BE2C (cell line): ENCODE measurements at regions not wholly inside any gene's neighbourhood (a gene's known extent, or its start where the extent isn't known, plus 50 kb on each side); places are given as distances from the start of the nearest gene placed in this dataset.

Experiments
- DNase-seq: peaks from one replicate; pipeline ENCODE4 v3.0.0-alpha.2; 2020
- H3K27me3 ChIP-seq: fragments of 250-450 bp; sonication (Bioruptor Pico); 2 replicates; pipeline ENCODE4 v1.5.1; 2020; ENCODE audit warnings: mild to moderate bottlenecking
- H3K36me3 ChIP-seq: fragments of 250-450 bp; sonication (Bioruptor Pico); 2 replicates; pipeline ENCODE4 v1.5.1; 2020; ENCODE audit warnings: mild to moderate bottlenecking
- H3K4me1 ChIP-seq: fragments of 250-450 bp; sonication (Bioruptor Pico); 2 replicates; pipeline ENCODE4 v1.5.1; 2020
- H3K4me3 ChIP-seq: 2 replicates; pipeline ENCODE4 v1.5.1; 2011; ENCODE audit warnings: low read depth, low read length
- H3K9me3 ChIP-seq: fragments of 250-450 bp; sonication (Bioruptor Pico); 2 replicates; pipeline ENCODE4 v1.5.1; 2020
- CTCF ChIP-seq: IDR thresholded peaks from 2 replicates; pipeline ENCODE4 v1.5.1; 2012; ENCODE audit warnings: mild to moderate bottlenecking, low read depth, low read length

GRCh38 chr13:40039061-40039460 is 383.6 kb downstream of the COG6 start:
- Histone ChIP-seq H3K4me3 (no peak overlapping the region), H3K36me3 (no peaks in the 10 kb centered on the region), H3K27me3 (no peaks in the 10 kb centered on the region), H3K9me3 (no peaks in the 10 kb centered on the region), H3K4me1 (no peaks in the 10 kb centered on the region)
- no peak for TF ChIP-seq CTCF
- no peak for DNase-seq

- Histone ChIP-seq H3K27me3 (no peaks in the 10 kb centered on the region), H3K9me3 (no peaks in the 10 kb centered on the region), H3K4me1 (no peaks in the 10 kb centered on the region), H3K4me3 (no peak overlapping the region), H3K36me3 (no peaks in the 10 kb centered on the region)
- no peak for DNase-seq
- no peak for TF ChIP-seq CTCF
Measured at GRCh38 chr13:40042991-40043390, 387.5 kb downstream of the COG6 start.

GRCh38 chr13:40043764-40044163 is 388.3 kb downstream of the COG6 start:
- H3K27me3 ChIP-seq: no peaks in the 10 kb centered on the region
- H3K4me1 ChIP-seq: no peaks in the 10 kb centered on the region
- no peaks in the 10 kb centered on the region for H3K9me3 ChIP-seq
- H3K36me3 ChIP-seq: no peaks in the 10 kb centered on the region
- no peak for DNase-seq
- H3K4me3 ChIP-seq: no peak overlapping the region
- no peak for TF ChIP-seq CTCF

GRCh38 chr13:40047322-40047771 is 391.9 kb downstream of the COG6 start:
- no peak for TF ChIP-seq CTCF
- no peaks in the 10 kb centered on the region for H3K36me3 ChIP-seq
- DNase-seq: no peak
- H3K4me3 ChIP-seq: no peak overlapping the region
- H3K27me3 ChIP-seq: no peaks in the 10 kb centered on the region
- H3K9me3 ChIP-seq: no peaks in the 10 kb centered on the region
- no peaks in the 10 kb centered on the region for H3K4me1 ChIP-seq

- no peaks in the 10 kb centered on the region for H3K27me3 ChIP-seq
- H3K4me3 ChIP-seq: no peak overlapping the region
- no peak for DNase-seq
- no peaks in the 10 kb centered on the region for H3K36me3 ChIP-seq
- no peaks in the 10 kb centered on the region for H3K9me3 ChIP-seq
- TF ChIP-seq CTCF: no peak
- no peaks in the 10 kb centered on the region for H3K4me1 ChIP-seq
Measured at GRCh38 chr13:40048551-40048950, 393.1 kb downstream of the COG6 start.

GRCh38 chr13:40052954-40053353 is 397.5 kb downstream of the COG6 start:
- no peak for TF ChIP-seq CTCF
- no peak overlapping the region for H3K4me3 ChIP-seq

More at GRCh38 chr13:40052954-40053353, 397.5 kb downstream of the COG6 start:
- Histone ChIP-seq H3K9me3 (no peaks in the 10 kb centered on the region), H3K36me3 (no peaks in the 10 kb centered on the region), H3K27me3 (no peaks in the 10 kb centered on the region), H3K4me1 (no peaks in the 10 kb centered on the region)
- DNase-seq: no peak
